ENCODE measurements at regions not wholly inside any gene's neighbourhood (a gene's known extent, or its start where the extent isn't known, plus 50 kb on each side); places are given as distances from the start of the nearest gene placed in this dataset.

- no peak for DNase-seq (ENCODE audit: low read depth)
- H3K4me3 ChIP-seq (ENCODE audit: low read depth, low read length) = no peak overlapping the region
These were observed 388.7 kb upstream of the RNF32 start for GRCh38 chr7:156251861-156252260.

GRCh38 chr7:156240532-156240931 is 400.0 kb upstream of the RNF32 start:
- no peak for DNase-seq (ENCODE audit: low read depth)
- H3K4me3 ChIP-seq (ENCODE audit: low read depth, low read length) = no peak overlapping the region

GRCh38 chr7:156238366-156239133 is 402.0 kb upstream of the RNF32 start:
- H3K4me3 ChIP-seq (ENCODE audit: low read depth, low read length) = no peak overlapping the region
- DNase-seq (ENCODE audit: low read depth) = no peak

GRCh38 chr7:156237614-156238013 is 403.0 kb upstream of the RNF32 start:
- H3K4me3 ChIP-seq (ENCODE audit: low read depth, low read length) = no peak overlapping the region
- DNase-seq (ENCODE audit: low read depth) = no peak

GRCh38 chr7:156236936-156237599 is 403.5 kb upstream of the RNF32 start:
- no peak overlapping the region for H3K4me3 ChIP-seq (ENCODE audit: low read depth, low read length)

GRCh38 chr7:156236181-156236889 is 404.2 kb upstream of the RNF32 start:
- DNase-seq (ENCODE audit: low read depth) = no peak
- no peak overlapping the region for H3K4me3 ChIP-seq (ENCODE audit: low read depth, low read length)

More at GRCh38 chr7:156236936-156237599, 403.5 kb upstream of the RNF32 start:
- DNase-seq (ENCODE audit: low read depth) = no peak

GRCh38 chr7:156234666-156235494 is 405.7 kb upstream of the RNF32 start:
- no peak overlapping the region for H3K4me3 ChIP-seq (ENCODE audit: low read depth, low read length)
- DNase-seq (ENCODE audit: low read depth) = no peak

GRCh38 chr7:156234192-156234591 is 406.4 kb upstream of the RNF32 start:
- no peak for DNase-seq (ENCODE audit: low read depth)
- H3K4me3 ChIP-seq (ENCODE audit: low read depth, low read length) = no peak overlapping the region

GRCh38 chr7:156232931-156233705 is 407.5 kb upstream of the RNF32 start:
- no peak for DNase-seq (ENCODE audit: low read depth)
- H3K4me3 ChIP-seq (ENCODE audit: low read depth, low read length) = no peak overlapping the region

- no peak overlapping the region for H3K4me3 ChIP-seq (ENCODE audit: low read depth, low read length)
- no peak for DNase-seq (ENCODE audit: low read depth)
These were observed 410.0 kb upstream of the RNF32 start for GRCh38 chr7:156230576-156230975.

- no peak for DNase-seq (ENCODE audit: low read depth)
- no peak overlapping the region for H3K4me3 ChIP-seq (ENCODE audit: low read depth, low read length)
These were observed 412.6 kb upstream of the SHH start for GRCh38 chr7:156224833-156225225.

- no peak for DNase-seq (ENCODE audit: low read depth)
These were observed 411.9 kb upstream of the SHH start for GRCh38 chr7:156223935-156224832.

GRCh38 chr7:156222611-156223010 is 410.3 kb upstream of the SHH start:
- no peak for DNase-seq (ENCODE audit: low read depth)
- H3K4me3 ChIP-seq (ENCODE audit: low read depth, low read length) = no peak overlapping the region

More at GRCh38 chr7:156223935-156224832, 411.9 kb upstream of the SHH start:
- H3K4me3 ChIP-seq (ENCODE audit: low read depth, low read length) = no peak overlapping the region

- no peak for DNase-seq (ENCODE audit: low read depth)
These were observed 409.9 kb upstream of the SHH start for GRCh38 chr7:156222151-156222550.

GRCh38 chr7:156220701-156221100 is 408.4 kb upstream of the SHH start:
- DNase-seq (ENCODE audit: low read depth) = no peak
- H3K4me3 ChIP-seq (ENCODE audit: low read depth, low read length) = no peak overlapping the region

More at GRCh38 chr7:156222151-156222550, 409.9 kb upstream of the SHH start:
- H3K4me3 ChIP-seq (ENCODE audit: low read depth, low read length) = no peak overlapping the region

- no peak for DNase-seq (ENCODE audit: low read depth)
- no peak overlapping the region for H3K4me3 ChIP-seq (ENCODE audit: low read depth, low read length)
These were observed 407.9 kb upstream of the SHH start for GRCh38 chr7:156220078-156220605.

GRCh38 chr7:156219307-156220077 is 407.2 kb upstream of the SHH start:
- no peak overlapping the region for H3K4me3 ChIP-seq (ENCODE audit: low read depth, low read length)
- DNase-seq (ENCODE audit: low read depth) = no peak
